ENCODE measurements at regions not wholly inside any gene's neighbourhood (a gene's known extent, or its start where the extent isn't known, plus 50 kb on each side); places are given as distances from the start of the nearest gene placed in this dataset.

DNA sequence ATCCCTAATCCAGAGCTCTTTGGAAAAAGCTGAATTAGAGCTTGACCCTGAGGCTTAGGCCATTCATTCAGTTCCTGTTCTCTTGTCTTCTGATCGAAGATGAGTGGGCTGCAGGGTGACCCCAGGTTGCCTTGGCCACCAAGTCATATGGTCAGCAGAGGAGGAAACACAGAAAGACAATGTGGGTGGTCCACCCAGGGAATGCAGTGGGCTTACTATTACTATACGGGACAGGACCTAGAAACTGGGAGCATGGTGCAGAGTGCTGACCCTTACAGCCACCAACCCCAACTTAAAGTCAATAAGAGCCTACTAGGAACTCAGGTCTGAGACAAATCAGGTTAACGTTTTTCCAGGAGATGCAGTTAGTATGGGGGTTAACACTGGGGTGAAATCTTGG is 200.5 kb downstream of the HERPUD2 start:
- TF ChIP-seq POLR2A (IDR thresholded peaks at IDR 0.05; ENCODE audit: extremely low read depth, insufficient read length) (no peak), CTCF (IDR thresholded peaks at IDR 0.05; ENCODE audit: low read depth, low read length) (no peak), MYC (IDR thresholded peaks at IDR 0.05; ENCODE audit: low read depth, low read length) (no peak)
- TF ChIP-seq, protein P1, sequence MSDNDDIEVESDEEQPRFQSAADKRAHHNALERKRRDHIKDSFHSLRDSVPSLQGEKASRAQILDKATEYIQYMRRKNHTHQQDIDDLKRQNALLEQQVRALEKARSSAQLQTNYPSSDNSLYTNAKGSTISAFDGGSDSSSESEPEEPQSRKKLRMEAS (IDR thresholded peaks at IDR 0.05; ENCODE audit: low read depth, low read length) = no peak

All from NB4 (cell line).